ENCODE measurements at regions not wholly inside any gene's neighbourhood (a gene's known extent, or its start where the extent isn't known, plus 50 kb on each side); places are given as distances from the start of the nearest gene placed in this dataset.
"Not testable (repeated sequence)": the region's sequence is repeated elsewhere in the genome, so short reads cannot be mapped to it uniquely, and the experiment has no call there.

- Histone ChIP-seq H3K4me1 (ENCODE audit: insufficient read depth, insufficient read length) (no peaks in the 10 kb centered on the region), H3K9me3 (ENCODE audit: insufficient read depth, low read length) (no peaks in the 10 kb centered on the region), H3K36me3 (ENCODE audit: insufficient read depth, insufficient read length, low read length) (no peaks in the 10 kb centered on the region), H3K4me3 (ENCODE audit: insufficient read length, low read depth) (no peak overlapping the region), H3K9ac (ENCODE audit: insufficient read length, low read depth) (no peak overlapping the region), H3K27me3 (ENCODE audit: insufficient read depth, insufficient read length) (no peaks in the 10 kb centered on the region)
- TF ChIP-seq SUZ12 (IDR thresholded peaks at IDR 0.05; ENCODE audit: extremely low read depth, insufficient read depth, insufficient read length): no peak
- TF ChIP-seq YY1 (IDR thresholded peaks at IDR 0.05; ENCODE audit: insufficient read depth, insufficient read length): no peak
- TF ChIP-seq ZNF274 (IDR thresholded peaks at IDR 0.05; ENCODE audit: low read depth, low read length): no peak
- no peak for DNase-seq (ENCODE audit: low read depth, low spot score)
These were observed 115.7 kb upstream of the C9orf72 start for GRCh38 chr9:27688954-27689353.

- not testable (repeated sequence) for H3K9ac ChIP-seq (ENCODE audit: insufficient read length, low read depth); H3K36me3 ChIP-seq (ENCODE audit: insufficient read depth, insufficient read length, low read length); H3K4me3 ChIP-seq (ENCODE audit: insufficient read length, low read depth); H3K27me3 ChIP-seq (ENCODE audit: insufficient read depth, insufficient read length); DNase-seq (ENCODE audit: low read depth, low spot score); H3K4me1 ChIP-seq (ENCODE audit: insufficient read depth, insufficient read length); H3K9me3 ChIP-seq (ENCODE audit: insufficient read depth, low read length)
These were observed 117.5 kb upstream of the C9orf72 start for GRCh38 chr9:27690816-27691215.

DNA sequence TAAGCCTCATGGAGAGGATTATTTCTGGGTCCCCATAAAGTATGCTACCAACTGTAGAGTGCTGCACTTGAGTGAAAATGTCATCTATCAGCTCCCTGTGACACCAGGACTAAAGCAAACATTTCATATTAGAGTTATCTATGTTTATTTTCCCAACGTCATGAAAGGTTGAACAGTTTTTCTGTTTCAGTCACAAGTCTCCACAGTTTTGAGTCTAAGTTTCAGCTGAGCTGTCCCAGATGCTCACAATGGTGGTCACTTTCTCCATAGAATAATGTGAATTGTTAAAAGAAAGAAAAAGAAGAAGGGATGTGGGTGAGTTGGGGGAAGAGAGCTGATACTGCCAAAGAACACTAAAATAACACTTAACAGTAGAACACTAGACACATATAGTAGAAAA lies 126.3 kb upstream of the C9orf72 start:
- no peaks in the 10 kb centered on the region for H3K36me3 ChIP-seq (ENCODE audit: insufficient read depth, insufficient read length, low read length)
- no peak for DNase-seq (ENCODE audit: low read depth, low spot score)
- no peaks in the 10 kb centered on the region for H3K4me1 ChIP-seq (ENCODE audit: insufficient read depth, insufficient read length)
- H3K9me3 ChIP-seq (ENCODE audit: insufficient read depth, low read length): no peaks in the 10 kb centered on the region
- no peak overlapping the region for H3K4me3 ChIP-seq (ENCODE audit: insufficient read length, low read depth)
- no peak for TF ChIP-seq YY1 (IDR thresholded peaks at IDR 0.05; ENCODE audit: insufficient read depth, insufficient read length)
- TF ChIP-seq SUZ12 (IDR thresholded peaks at IDR 0.05; ENCODE audit: extremely low read depth, insufficient read depth, insufficient read length): no peak
- no peak for TF ChIP-seq ZNF274 (IDR thresholded peaks at IDR 0.05; ENCODE audit: low read depth, low read length)
- H3K9ac ChIP-seq (ENCODE audit: insufficient read length, low read depth): no peak overlapping the region
- H3K27me3 ChIP-seq (ENCODE audit: insufficient read depth, insufficient read length): no peaks in the 10 kb centered on the region

DNA sequence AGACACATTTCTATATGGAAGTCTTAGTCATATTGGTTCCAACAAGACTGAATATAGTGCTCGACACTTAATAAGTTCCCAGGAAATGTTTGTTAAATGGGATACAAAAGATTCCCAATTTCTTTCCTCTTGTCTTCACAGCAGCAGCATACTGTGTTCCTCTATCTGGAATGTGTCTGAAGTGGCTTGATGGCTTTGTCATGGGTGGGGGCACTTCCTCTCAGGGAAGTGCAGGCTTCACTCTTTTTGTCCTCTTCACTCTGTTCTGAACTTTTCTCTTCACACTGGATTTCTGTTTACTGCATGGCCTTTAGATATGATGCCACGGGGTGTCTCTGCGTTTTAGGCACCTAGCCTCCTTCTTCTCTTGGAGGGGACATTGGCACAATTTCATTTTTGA lies 127.7 kb upstream of the C9orf72 start:
- Histone ChIP-seq H3K9me3 (ENCODE audit: insufficient read depth, low read length) (no peaks in the 10 kb centered on the region), H3K9ac (ENCODE audit: insufficient read length, low read depth) (no peak overlapping the region), H3K4me3 (ENCODE audit: insufficient read length, low read depth) (no peak overlapping the region), H3K36me3 (ENCODE audit: insufficient read depth, insufficient read length, low read length) (no peaks in the 10 kb centered on the region), H3K4me1 (ENCODE audit: insufficient read depth, insufficient read length) (no peaks in the 10 kb centered on the region), H3K27me3 (ENCODE audit: insufficient read depth, insufficient read length) (no peaks in the 10 kb centered on the region)
- no peak for DNase-seq (ENCODE audit: low read depth, low spot score)
- TF ChIP-seq YY1 (IDR thresholded peaks at IDR 0.05; ENCODE audit: insufficient read depth, insufficient read length) (no peak), SUZ12 (IDR thresholded peaks at IDR 0.05; ENCODE audit: extremely low read depth, insufficient read depth, insufficient read length) (no peak), ZNF274 (IDR thresholded peaks at IDR 0.05; ENCODE audit: low read depth, low read length) (no peak)

DNA sequence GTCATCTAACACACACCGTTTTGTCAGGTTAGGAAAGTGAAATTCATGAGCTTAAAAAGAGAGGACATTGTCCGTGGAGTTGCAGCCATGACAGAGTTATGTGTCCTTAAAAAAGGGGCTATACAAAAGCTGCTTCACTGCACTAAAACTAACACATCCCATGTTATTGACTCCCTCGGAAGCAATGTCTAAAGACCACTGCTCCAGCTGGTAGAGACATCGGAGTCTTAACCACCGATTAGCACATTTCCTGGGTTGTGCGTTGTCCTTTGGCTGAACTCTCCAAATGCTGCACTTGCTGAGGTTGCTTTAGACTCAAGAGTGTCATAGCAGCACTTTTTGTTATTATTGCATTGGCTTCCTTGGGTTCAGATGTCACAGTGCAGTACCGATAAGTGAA lies 128.3 kb upstream of the C9orf72 start:
- Histone ChIP-seq H3K36me3 (ENCODE audit: insufficient read depth, insufficient read length, low read length) (no peaks in the 10 kb centered on the region), H3K4me1 (ENCODE audit: insufficient read depth, insufficient read length) (no peaks in the 10 kb centered on the region), H3K9me3 (ENCODE audit: insufficient read depth, low read length) (no peaks in the 10 kb centered on the region), H3K27me3 (ENCODE audit: insufficient read depth, insufficient read length) (no peaks in the 10 kb centered on the region), H3K4me3 (ENCODE audit: insufficient read length, low read depth) (no peak overlapping the region), H3K9ac (ENCODE audit: insufficient read length, low read depth) (no peak overlapping the region)
- TF ChIP-seq YY1 (IDR thresholded peaks at IDR 0.05; ENCODE audit: insufficient read depth, insufficient read length) (no peak), ZNF274 (IDR thresholded peaks at IDR 0.05; ENCODE audit: low read depth, low read length) (no peak), SUZ12 (IDR thresholded peaks at IDR 0.05; ENCODE audit: extremely low read depth, insufficient read depth, insufficient read length) (no peak)
- DNase-seq (ENCODE audit: low read depth, low spot score): no peak

DNA sequence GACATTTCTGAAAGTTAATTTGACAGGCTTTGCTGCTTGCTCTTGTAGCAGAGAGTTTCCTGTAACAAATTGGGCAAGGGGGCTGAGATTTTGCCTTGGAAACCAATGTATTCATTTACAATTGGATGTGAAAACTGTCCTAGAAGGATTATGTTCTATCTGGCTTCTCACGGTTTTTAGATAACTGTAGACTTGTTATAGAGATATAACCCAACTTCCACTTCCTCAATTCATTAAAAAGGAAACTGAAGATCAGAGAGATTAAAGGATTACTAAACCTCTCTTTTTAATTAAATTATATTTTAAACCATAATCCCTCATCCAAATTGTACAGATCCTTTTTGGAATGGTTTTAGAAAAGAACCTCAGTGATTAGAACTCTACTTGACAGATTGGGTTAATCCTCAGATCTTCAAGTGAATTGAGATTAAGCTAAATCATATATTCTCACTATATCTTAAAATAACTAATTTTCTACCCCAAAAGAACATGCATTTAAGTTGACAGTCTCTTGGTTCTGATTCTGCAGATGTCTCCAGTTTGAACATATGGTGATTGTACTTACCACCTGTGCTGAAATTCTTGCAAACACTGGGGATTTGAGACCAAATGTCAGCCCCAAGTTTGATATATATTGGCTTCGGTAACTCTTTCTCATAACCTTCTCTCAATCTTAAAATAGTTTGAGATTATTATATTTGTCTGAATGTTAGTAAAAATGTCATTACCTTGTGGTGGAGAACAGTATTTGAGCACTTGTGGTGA lies 130.1 kb upstream of the C9orf72 start:
- Histone ChIP-seq H3K9me3 (ENCODE audit: insufficient read depth, low read length) (no peaks in the 10 kb centered on the region), H3K36me3 (ENCODE audit: insufficient read depth, insufficient read length, low read length) (no peaks in the 10 kb centered on the region), H3K9ac (ENCODE audit: insufficient read length, low read depth) (no peak overlapping the region), H3K27me3 (ENCODE audit: insufficient read depth, insufficient read length) (no peaks in the 10 kb centered on the region), H3K4me3 (ENCODE audit: insufficient read length, low read depth) (no peak overlapping the region), H3K4me1 (ENCODE audit: insufficient read depth, insufficient read length) (no peaks in the 10 kb centered on the region)
- TF ChIP-seq ZNF274 (IDR thresholded peaks at IDR 0.05; ENCODE audit: low read depth, low read length) (no peak), YY1 (IDR thresholded peaks at IDR 0.05; ENCODE audit: insufficient read depth, insufficient read length) (no peak), SUZ12 (IDR thresholded peaks at IDR 0.05; ENCODE audit: extremely low read depth, insufficient read depth, insufficient read length) (no peak)
- DNase-seq (ENCODE audit: low read depth, low spot score): no peak

- Histone ChIP-seq H3K36me3 (ENCODE audit: insufficient read depth, insufficient read length, low read length) (no peaks in the 10 kb centered on the region), H3K9ac (ENCODE audit: insufficient read length, low read depth) (no peak overlapping the region), H3K4me1 (ENCODE audit: insufficient read depth, insufficient read length) (no peaks in the 10 kb centered on the region), H3K4me3 (ENCODE audit: insufficient read length, low read depth) (no peak overlapping the region), H3K9me3 (ENCODE audit: insufficient read depth, low read length) (0 out of 2 replicates have a peak, but pooled peaks cover 4% of the 10 kb centered on the region), H3K27me3 (ENCODE audit: insufficient read depth, insufficient read length) (no peaks in the 10 kb centered on the region)
- no peak for DNase-seq (ENCODE audit: low read depth, low spot score)
- TF ChIP-seq ZNF274 (IDR thresholded peaks at IDR 0.05; ENCODE audit: low read depth, low read length) (no peak), SUZ12 (IDR thresholded peaks at IDR 0.05; ENCODE audit: extremely low read depth, insufficient read depth, insufficient read length) (no peak), YY1 (IDR thresholded peaks at IDR 0.05; ENCODE audit: insufficient read depth, insufficient read length) (no peak)
These were observed 138.0 kb upstream of the C9orf72 start for GRCh38 chr9:27711241-27711640.

All from NT2/D1 (cell line).